ENCODE measurements at regions not wholly inside any gene's neighbourhood (a gene's known extent, or its start where the extent isn't known, plus 50 kb on each side); places are given as distances from the start of the nearest gene placed in this dataset.

DNA sequence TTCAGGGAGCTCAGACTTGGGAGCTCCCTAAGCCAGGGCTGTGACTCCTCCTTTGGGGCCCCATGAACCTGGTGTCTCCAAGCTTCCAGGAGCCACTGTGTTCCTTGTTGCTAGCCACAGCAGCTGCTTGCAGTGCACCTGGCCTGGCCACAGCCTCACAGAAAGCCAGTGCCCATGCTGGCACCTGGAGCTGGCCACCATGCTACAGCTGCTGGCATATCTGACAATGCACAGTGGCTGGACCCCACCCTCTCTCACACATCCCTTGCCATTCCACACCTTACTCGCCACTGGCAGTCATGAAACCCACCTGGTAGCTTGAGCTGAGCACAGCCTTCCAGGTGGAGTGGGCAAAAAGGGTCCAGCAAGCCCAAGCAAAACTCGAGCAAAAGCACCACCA lies 441.7 kb downstream of the ARAP2 start:
- Histone ChIP-seq H3K9me3 (ENCODE audit: control insufficient read depth, low read length) (peaks cover 7% of the 10 kb centered on the region), H3K36me3 (ENCODE audit: control insufficient read depth in 1 of 2, insufficient read depth in 2 of 2, low read depth in 1 of 2, low read length in 2 of 2) (no peaks in the 10 kb centered on the region), H2BK120ac (ENCODE audit: low read depth, low read length) (no peak overlapping the region), H3K4me3 (ENCODE audit: insufficient read depth in 1 of 2, low read depth in 1 of 2, low read length in 2 of 2) (no peak overlapping the region), H2AFZ (ENCODE audit: low read depth, low read length) (no peak overlapping the region), H2BK15ac (ENCODE audit: low read depth, poor library complexity, severe bottlenecking) (no peak overlapping the region), H3K4me2 (ENCODE audit: low read length, poor library complexity, severe bottlenecking) (no peak overlapping the region), H4K91ac (ENCODE audit: low read length) (no peak overlapping the region), H3K18ac (ENCODE audit: low read depth in 1 of 2, low read length in 2 of 2) (no peak overlapping the region), H3K9ac (ENCODE audit: low read length) (no peak overlapping the region), H2BK12ac (ENCODE audit: low read length in 2 of 2) (no peak overlapping the region), H3K23ac (ENCODE audit: low read length in 2 of 2) (no peak overlapping the region), H3K27me3 (ENCODE audit: control insufficient read depth in 1 of 2, insufficient read depth in 1 of 2, low read length in 2 of 2) (no peaks in the 10 kb centered on the region), H3K79me1 (replicated peaks; ENCODE audit: low read length, poor library complexity, severe bottlenecking) (no peaks in the 10 kb centered on the region), H3K27ac (ENCODE audit: low read length, poor library complexity, severe bottlenecking) (no peak overlapping the region), H4K8ac (ENCODE audit: low read length) (no peak overlapping the region), H2BK5ac (ENCODE audit: low read depth, low read length, poor library complexity, severe bottlenecking) (no peak overlapping the region), H3K4ac (ENCODE audit: low read depth in 1 of 2, low read length in 2 of 2) (no peak overlapping the region), H3K4me1 (ENCODE audit: control insufficient read depth, insufficient read depth, low read depth, low read length) (no peaks in the 10 kb centered on the region), H2AK5ac (ENCODE audit: low read length, severe bottlenecking) (no peak overlapping the region), H3K14ac (ENCODE audit: low read length in 2 of 2) (no peak overlapping the region)
- no peak for DNase-seq
- 87% methylated on average over 2 of the region's 2 CpGs for WGBS

DNA sequence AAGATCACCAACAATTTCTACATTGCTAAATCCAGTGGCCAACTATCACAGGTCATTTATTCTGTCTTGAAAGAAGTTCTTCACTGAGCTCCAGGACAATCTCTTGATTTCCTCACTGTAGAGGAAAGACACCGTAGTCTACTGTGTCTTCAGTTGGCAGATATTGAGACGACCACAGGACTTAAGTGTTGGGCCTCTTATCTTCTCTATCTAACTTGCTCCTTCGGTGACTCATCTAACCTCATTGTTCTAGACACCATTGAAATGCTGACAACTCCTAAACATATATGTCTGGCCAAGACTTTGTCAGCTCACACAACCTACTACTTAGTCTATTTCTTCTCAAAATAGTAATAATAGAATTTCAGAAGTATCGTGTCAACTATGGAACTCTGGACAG lies 425.8 kb downstream of the ARAP2 start:
- Histone ChIP-seq H3K27me3 (ENCODE audit: control insufficient read depth in 1 of 2, insufficient read depth in 1 of 2, low read length in 2 of 2) (no peaks in the 10 kb centered on the region), H3K14ac (ENCODE audit: low read length in 2 of 2) (no peak overlapping the region), H3K23ac (ENCODE audit: low read length in 2 of 2) (no peak overlapping the region), H3K9ac (ENCODE audit: low read length) (no peak overlapping the region), H2BK5ac (ENCODE audit: low read depth, low read length, poor library complexity, severe bottlenecking) (no peak overlapping the region), H2BK15ac (ENCODE audit: low read depth, poor library complexity, severe bottlenecking) (no peak overlapping the region), H2BK120ac (ENCODE audit: low read depth, low read length) (no peak overlapping the region), H2BK12ac (ENCODE audit: low read length in 2 of 2) (no peak overlapping the region), H3K4me1 (ENCODE audit: control insufficient read depth, insufficient read depth, low read depth, low read length) (no peaks in the 10 kb centered on the region), H3K79me1 (replicated peaks; ENCODE audit: low read length, poor library complexity, severe bottlenecking) (no peaks in the 10 kb centered on the region), H3K4me3 (ENCODE audit: insufficient read depth in 1 of 2, low read depth in 1 of 2, low read length in 2 of 2) (no peak overlapping the region), H4K8ac (ENCODE audit: low read length) (no peak overlapping the region), H2AK5ac (ENCODE audit: low read length, severe bottlenecking) (no peak overlapping the region), H3K27ac (ENCODE audit: low read length, poor library complexity, severe bottlenecking) (no peak overlapping the region), H4K91ac (ENCODE audit: low read length) (no peak overlapping the region), H3K36me3 (ENCODE audit: control insufficient read depth in 1 of 2, insufficient read depth in 2 of 2, low read depth in 1 of 2, low read length in 2 of 2) (no peaks in the 10 kb centered on the region), H3K4ac (ENCODE audit: low read depth in 1 of 2, low read length in 2 of 2) (no peak overlapping the region), H3K4me2 (ENCODE audit: low read length, poor library complexity, severe bottlenecking) (no peak overlapping the region), H3K18ac (ENCODE audit: low read depth in 1 of 2, low read length in 2 of 2) (no peak overlapping the region), H2AFZ (ENCODE audit: low read depth, low read length) (no peak overlapping the region), H3K9me3 (ENCODE audit: control insufficient read depth, low read length) (peaks cover 4% of the 10 kb centered on the region)
- 67% methylated on average over 4 of the region's 4 CpGs for WGBS
- peak; percentile 5 for DNase-seq

DNA sequence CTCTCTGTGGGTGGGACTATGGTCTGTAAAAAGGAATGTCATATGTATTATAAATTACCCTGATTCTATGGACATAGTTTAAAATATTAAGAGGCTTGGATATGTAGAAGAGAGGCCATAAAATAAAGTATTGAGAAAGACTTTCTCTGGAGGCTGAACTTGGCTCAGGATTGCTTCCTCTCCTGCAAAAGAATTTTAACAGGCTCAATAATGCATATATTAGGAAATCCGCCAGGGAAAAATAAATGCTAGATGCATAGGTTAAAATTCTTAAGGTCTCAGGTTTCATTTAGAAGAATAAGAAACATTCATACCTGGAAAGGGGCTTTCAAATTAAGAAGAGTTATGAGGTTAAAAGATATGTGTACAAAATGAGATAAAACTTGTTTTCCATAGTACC lies 424.3 kb downstream of the ARAP2 start:
- H2BK120ac ChIP-seq (ENCODE audit: low read depth, low read length) = no peak overlapping the region
- H4K8ac ChIP-seq (ENCODE audit: low read length) = no peak overlapping the region
- no peak overlapping the region for H4K91ac ChIP-seq (ENCODE audit: low read length)
- H3K4me1 ChIP-seq (ENCODE audit: control insufficient read depth, insufficient read depth, low read depth, low read length) = no peaks in the 10 kb centered on the region
- H2BK12ac ChIP-seq (ENCODE audit: low read length in 2 of 2) = no peak overlapping the region
- H3K18ac ChIP-seq (ENCODE audit: low read depth in 1 of 2, low read length in 2 of 2) = no peak overlapping the region
- H3K23ac ChIP-seq (ENCODE audit: low read length in 2 of 2) = no peak overlapping the region
- no peak overlapping the region for H3K14ac ChIP-seq (ENCODE audit: low read length in 2 of 2)
- H3K4ac ChIP-seq (ENCODE audit: low read depth in 1 of 2, low read length in 2 of 2) = no peak overlapping the region
- H2AK5ac ChIP-seq (ENCODE audit: low read length, severe bottlenecking) = no peak overlapping the region
- H3K9me3 ChIP-seq (ENCODE audit: control insufficient read depth, low read length) = no peaks in the 10 kb centered on the region
- no peak overlapping the region for H2BK5ac ChIP-seq (ENCODE audit: low read depth, low read length, poor library complexity, severe bottlenecking)
- DNase-seq = no peak
- no peaks in the 10 kb centered on the region for H3K36me3 ChIP-seq (ENCODE audit: control insufficient read depth in 1 of 2, insufficient read depth in 2 of 2, low read depth in 1 of 2, low read length in 2 of 2)
- no peak overlapping the region for H3K27ac ChIP-seq (ENCODE audit: low read length, poor library complexity, severe bottlenecking)
- H2BK15ac ChIP-seq (ENCODE audit: low read depth, poor library complexity, severe bottlenecking) = no peak overlapping the region
- 67% methylated on average over 1 of the region's 1 CpG for WGBS
- H3K9ac ChIP-seq (ENCODE audit: low read length) = no peak overlapping the region
- no peaks in the 10 kb centered on the region for H3K79me1 ChIP-seq (replicated peaks; ENCODE audit: low read length, poor library complexity, severe bottlenecking)
- no peak overlapping the region for H3K4me3 ChIP-seq (ENCODE audit: insufficient read depth in 1 of 2, low read depth in 1 of 2, low read length in 2 of 2)
- no peaks in the 10 kb centered on the region for H3K27me3 ChIP-seq (ENCODE audit: control insufficient read depth in 1 of 2, insufficient read depth in 1 of 2, low read length in 2 of 2)
- no peak overlapping the region for H2AFZ ChIP-seq (ENCODE audit: low read depth, low read length)
- H3K4me2 ChIP-seq (ENCODE audit: low read length, poor library complexity, severe bottlenecking) = no peak overlapping the region

DNA sequence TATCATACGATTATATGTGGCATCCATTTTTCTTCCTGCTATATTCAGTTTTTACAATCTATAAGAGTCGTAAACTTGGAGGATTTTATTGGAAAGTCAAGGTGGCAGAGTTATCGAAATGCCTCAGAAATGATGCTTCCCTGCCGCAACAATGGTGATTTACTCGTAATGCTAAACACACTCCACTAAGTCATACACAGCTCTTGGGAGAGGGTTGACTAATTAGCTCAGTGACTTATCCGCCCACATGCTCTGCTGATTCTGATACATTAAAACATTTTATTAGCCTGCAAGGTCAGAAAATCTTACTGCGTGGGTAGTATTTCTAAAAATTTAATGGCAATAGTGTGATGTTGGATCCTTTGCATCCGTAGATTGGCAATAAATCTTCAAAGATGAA lies 420.1 kb downstream of the ARAP2 start:
- no peak overlapping the region for H3K9ac ChIP-seq (ENCODE audit: low read length)
- no peaks in the 10 kb centered on the region for H3K9me3 ChIP-seq (ENCODE audit: control insufficient read depth, low read length)
- H2BK5ac ChIP-seq (ENCODE audit: low read depth, low read length, poor library complexity, severe bottlenecking) = no peak overlapping the region
- DNase-seq = no peak
- no peak overlapping the region for H4K8ac ChIP-seq (ENCODE audit: low read length)
- WGBS = 100% methylated on average over 4 of the region's 8 CpGs
- H2BK15ac ChIP-seq (ENCODE audit: low read depth, poor library complexity, severe bottlenecking) = no peak overlapping the region
- H3K27me3 ChIP-seq (ENCODE audit: control insufficient read depth in 1 of 2, insufficient read depth in 1 of 2, low read length in 2 of 2) = no peaks in the 10 kb centered on the region
- H3K4me3 ChIP-seq (ENCODE audit: insufficient read depth in 1 of 2, low read depth in 1 of 2, low read length in 2 of 2) = no peak overlapping the region
- no peak overlapping the region for H2BK120ac ChIP-seq (ENCODE audit: low read depth, low read length)
- H3K79me1 ChIP-seq (replicated peaks; ENCODE audit: low read length, poor library complexity, severe bottlenecking) = no peaks in the 10 kb centered on the region
- H3K4me2 ChIP-seq (ENCODE audit: low read length, poor library complexity, severe bottlenecking) = no peak overlapping the region
- no peak overlapping the region for H2BK12ac ChIP-seq (ENCODE audit: low read length in 2 of 2)
- H3K36me3 ChIP-seq (ENCODE audit: control insufficient read depth in 1 of 2, insufficient read depth in 2 of 2, low read depth in 1 of 2, low read length in 2 of 2) = no peaks in the 10 kb centered on the region
- H3K14ac ChIP-seq (ENCODE audit: low read length in 2 of 2) = no peak overlapping the region
- H3K27ac ChIP-seq (ENCODE audit: low read length, poor library complexity, severe bottlenecking) = no peak overlapping the region
- H3K4ac ChIP-seq (ENCODE audit: low read depth in 1 of 2, low read length in 2 of 2) = no peak overlapping the region
- H4K91ac ChIP-seq (ENCODE audit: low read length) = no peak overlapping the region
- no peaks in the 10 kb centered on the region for H3K4me1 ChIP-seq (ENCODE audit: control insufficient read depth, insufficient read depth, low read depth, low read length)
- no peak overlapping the region for H3K18ac ChIP-seq (ENCODE audit: low read depth in 1 of 2, low read length in 2 of 2)
- H2AK5ac ChIP-seq (ENCODE audit: low read length, severe bottlenecking) = no peak overlapping the region
- H2AFZ ChIP-seq (ENCODE audit: low read depth, low read length) = no peak overlapping the region
- no peak overlapping the region for H3K23ac ChIP-seq (ENCODE audit: low read length in 2 of 2)
